DND-41 (cell line): ENCODE measurements at regions not wholly inside any gene's neighbourhood (a gene's known extent, or its start where the extent isn't known, plus 50 kb on each side); places are given as distances from the start of the nearest gene placed in this dataset.

Experiments used
- ATAC-seq: fragments of 200-7000 bp; cut with Tn5 transposase; 3 replicates; pipeline ENCODE4 v1.9.1; 2021; ENCODE audit warnings: low read depth; ENCODE audit not compliant: insufficient read depth
- DNase-seq: peaks from one replicate; pipeline ENCODE4 v3.0.0-alpha.2; 2020
- H2AFZ ChIP-seq: 2 replicates; pipeline ENCODE4 v1.6.0; 2012; ENCODE audit warnings: low read depth, low read length
- H3K27ac ChIP-seq: 2 replicates; pipeline ENCODE4 v1.5.1; 2012; ENCODE audit warnings: low read length, inconsistent platforms
- H3K27me3 ChIP-seq: fragments of 200-600 bp; sonication (generic); 2 replicates; pipeline ENCODE4 v1.6.0; 2012; ENCODE audit warnings: low read length, mild to moderate bottlenecking, inconsistent platforms; ENCODE audit not compliant: insufficient read depth, poor library complexity
- H3K36me3 ChIP-seq: 2 replicates; pipeline ENCODE4 v1.5.1; 2012; ENCODE audit warnings: low read length, inconsistent platforms; ENCODE audit not compliant: insufficient read depth
- H3K4me1 ChIP-seq: 2 replicates; pipeline ENCODE4 v1.5.1; 2012; ENCODE audit warnings: mild to moderate bottlenecking, low read length; ENCODE audit not compliant: insufficient read depth
- H3K4me2 ChIP-seq: 2 replicates; pipeline ENCODE4 v1.6.0; 2012; ENCODE audit warnings: mild to moderate bottlenecking, moderate library complexity, low read length, inconsistent platforms; ENCODE audit not compliant: insufficient read depth
- H3K4me3 ChIP-seq, 2 experiments: fragments of 200-600 bp in 1 of 2; shearing (Covaris generic) in 1 of 2; 2 replicates each; pipeline ENCODE4 v1.5.1; 2012 to 2016; ENCODE audit warnings: inconsistent platforms in 2 of 2, low read length in 2 of 2, mild to moderate bottlenecking in 2 of 2, low read depth in 1 of 2, moderate library complexity in 1 of 2
- H3K79me2 ChIP-seq: 2 replicates; pipeline ENCODE4 v1.6.0; 2012; ENCODE audit warnings: low read length, inconsistent platforms; ENCODE audit not compliant: insufficient read depth
- H3K9ac ChIP-seq: 2 replicates; pipeline ENCODE4 v1.6.0; 2012; ENCODE audit warnings: low read depth, mild to moderate bottlenecking, inconsistent platforms, low read length, moderate library complexity
- H3K9me3 ChIP-seq: 2 replicates; pipeline ENCODE4 v1.5.1; 2012; ENCODE audit warnings: low read length, moderate library complexity, mild to moderate bottlenecking, inconsistent platforms; ENCODE audit not compliant: insufficient read depth, severe bottlenecking
- H4K20me1 ChIP-seq: 2 replicates; pipeline ENCODE4 v1.6.0; 2012; ENCODE audit warnings: low read length; ENCODE audit not compliant: insufficient read depth
- CTCF ChIP-seq: IDR thresholded peaks from 2 replicates; pipeline ENCODE4 v1.5.1; 2012; ENCODE audit warnings: borderline replicate concordance, low read length, moderate library complexity, mild to moderate bottlenecking; ENCODE audit not compliant: poor library complexity, severe bottlenecking; ENCODE audit errors: extremely low read depth
- EZH2 ChIP-seq: IDR thresholded peaks from 3 replicates; pipeline ENCODE4 v1.6.1; 2012; ENCODE audit warnings: borderline replicate concordance, low read depth, mild to moderate bottlenecking, moderate library complexity, low read length, inconsistent platforms; ENCODE audit not compliant: severe bottlenecking

GRCh38 chr4:19655666-19656065, 596.0 kb upstream of the SLIT2 start:
- Histone ChIP-seq H3K36me3 (no peaks in the 10 kb centered on the region), H3K27ac (no peak overlapping the region), H3K9ac (no peak overlapping the region), H3K79me2 (no peaks in the 10 kb centered on the region), H3K9me3 (no peaks in the 10 kb centered on the region), H2AFZ (no peak overlapping the region), H3K4me3 (no peak overlapping the region), H4K20me1 (no peaks in the 10 kb centered on the region), H3K4me2 (no peak overlapping the region), H3K27me3 (no peaks in the 10 kb centered on the region), H3K4me1 (peaks cover 8% of the 10 kb centered on the region)
- DNase-seq = no peak
- ATAC-seq = no peak
- TF ChIP-seq CTCF (no peak), EZH2 (no peak)

- no peak for DNase-seq
- no peaks in the 10 kb centered on the region for H3K9me3 ChIP-seq
- no peaks in the 10 kb centered on the region for H3K27me3 ChIP-seq
- H3K79me2 ChIP-seq = no peaks in the 10 kb centered on the region
- H3K4me3 ChIP-seq = no peak overlapping the region
- ATAC-seq = no peak
- H4K20me1 ChIP-seq = no peaks in the 10 kb centered on the region
- H3K36me3 ChIP-seq = no peaks in the 10 kb centered on the region
- TF ChIP-seq EZH2 (no peak), CTCF (no peak)
- H3K4me2 ChIP-seq = no peak overlapping the region
- H2AFZ ChIP-seq = no peak overlapping the region
- H3K4me1 ChIP-seq = no peaks in the 10 kb centered on the region
- no peak overlapping the region for H3K27ac ChIP-seq
- H3K9ac ChIP-seq = no peak overlapping the region
These were observed 600.5 kb upstream of the SLIT2 start for GRCh38 chr4:19650903-19651864.

- H3K9ac ChIP-seq = no peak overlapping the region
- H3K9me3 ChIP-seq = no peaks in the 10 kb centered on the region
- H3K4me2 ChIP-seq = no peak overlapping the region
- no peaks in the 10 kb centered on the region for H3K36me3 ChIP-seq
- TF ChIP-seq EZH2 (no peak), CTCF (no peak)
- no peak for DNase-seq
- H4K20me1 ChIP-seq = no peaks in the 10 kb centered on the region
- H3K27me3 ChIP-seq = no peaks in the 10 kb centered on the region
- no peaks in the 10 kb centered on the region for H3K4me1 ChIP-seq
- no peaks in the 10 kb centered on the region for H3K79me2 ChIP-seq
- no peak overlapping the region for H3K4me3 ChIP-seq
- H2AFZ ChIP-seq = no peak overlapping the region
- no peak overlapping the region for H3K27ac ChIP-seq
- ATAC-seq = peak; percentile 59
These were observed 606.1 kb upstream of the SLIT2 start for GRCh38 chr4:19645589-19645988.
